B cell (primary cell): ENCODE measurements at regions not wholly inside any gene's neighbourhood (a gene's known extent, or its start where the extent isn't known, plus 50 kb on each side); places are given as distances from the start of the nearest gene placed in this dataset.

Experiments
- ATAC-seq: fragments of 200-7000 bp; cut with Tn5 transposase; one replicate; pipeline ENCODE4 v1.10.0; 2021; ENCODE audit warnings: low read depth, mild to moderate bottlenecking, moderate number of reproducible peaks, moderate library complexity
- CTCF ChIA-PET: fragments of 350-600 bp; sonication (Branson Sonifier 250); formaldehyde crosslinking; loops from one replicate; lab custom pipeline; 2021; ENCODE audit warnings: antibody characterized with exemption, inconsistent platforms; lab: Charles Lee
- POLR2A ChIA-PET: fragments of 350-600 bp; sonication (Branson Sonifier 250); formaldehyde crosslinking; loops from one replicate; lab custom pipeline; 2021; ENCODE audit warnings: antibody characterized with exemption; lab: Charles Lee
- DNase-seq: peaks from one replicate; pipeline ENCODE4 v3.0.0; 2013
- H2AFZ ChIP-seq: 2 replicates; pipeline ENCODE4 v1.6.1; 2012; ENCODE audit warnings: mild to moderate bottlenecking, low read depth, low read length; ENCODE audit not compliant: insufficient read depth, poor library complexity, severe bottlenecking
- H3K27ac ChIP-seq, 2 donors: 1 replicate in 1 of 2; 2 replicates in 1 of 2; pipeline ENCODE4 v1.5.1; 2012 to 2013; ENCODE audit warnings: low read length in 2 of 2, mild to moderate bottlenecking in 2 of 2, moderate library complexity in 1 of 2
- H3K27me3 ChIP-seq, 4 experiments: fragments of 200-600 bp in 1 of 4; sonication (generic) in 1 of 4; replicated peaks in 1 of 4; 1 replicate in 2 of 4; 2 replicates in 2 of 4; pipeline versions ENCODE4 v1.6.1 to v1.7.0; 2013 to 2016; ENCODE audit warnings: low read length in 3 of 4, mild to moderate bottlenecking in 2 of 4, mixed read lengths in 1 of 4, moderate library complexity in 1 of 4; ENCODE audit not compliant: insufficient read depth in 4 of 4, control insufficient read depth in 3 of 4; ENCODE audit errors: control extremely low read depth in 1 of 4
- H3K36me3 ChIP-seq, 2 experiments: replicated peaks in 1 of 2; 1 replicate in 1 of 2; 2 replicates in 1 of 2; pipeline versions ENCODE4 v1.6.1 to v1.7.1; 2013; ENCODE audit warnings: low read length in 1 of 2; ENCODE audit not compliant: insufficient read depth in 2 of 2, control insufficient read depth in 1 of 2; ENCODE audit errors: control extremely low read depth in 1 of 2, extremely low read depth in 1 of 2
- H3K4me1 ChIP-seq, 2 donors: fragments of 200-600 bp in 1 of 2; sonication (generic) in 1 of 2; 1 replicate in 1 of 2; 2 replicates in 1 of 2; pipeline versions ENCODE4 v1.5.1 to v1.6.1; 2013 to 2017; ENCODE audit warnings: low read length in 2 of 2; ENCODE audit not compliant: control insufficient read depth in 2 of 2, insufficient read depth in 2 of 2
- H3K4me2 ChIP-seq: replicated peaks from 2 replicates; pipeline ENCODE3; 2012; ENCODE audit warnings: mild to moderate bottlenecking, low read depth, low read length; ENCODE audit not compliant: poor library complexity, severe bottlenecking
- H3K4me3 ChIP-seq, 5 experiments: fragments of 200-600 bp in 1 of 5; sonication (generic) in 1 of 5; 1 replicate in 3 of 5; 2 replicates in 2 of 5; pipeline versions ENCODE4 v1.5.1 to v1.7.0; 2011 to 2016; ENCODE audit warnings: low read length in 4 of 5, mild to moderate bottlenecking in 4 of 5, low read depth in 2 of 5, control low read depth in 1 of 5, moderate library complexity in 1 of 5; ENCODE audit not compliant: insufficient read depth in 1 of 5; ENCODE audit errors: control extremely low read depth in 1 of 5, extremely low read depth in 1 of 5
- H3K79me2 ChIP-seq: fragments of 200-600 bp; sonication (generic); one replicate; pipeline ENCODE4 v1.6.0; 2016; ENCODE audit warnings: low read length; ENCODE audit not compliant: control insufficient read depth, insufficient read depth
- H3K9ac ChIP-seq: fragments of 200-600 bp; sonication (generic); 2 replicates; pipeline ENCODE4 v1.6.1; 2017; ENCODE audit warnings: mild to moderate bottlenecking, low read length, moderate library complexity
- H3K9me3 ChIP-seq, 3 donors: one replicate each; pipeline versions ENCODE4 v1.6.1 to v1.7.1; 2013; ENCODE audit warnings: low read length in 2 of 3; ENCODE audit not compliant: control insufficient read depth in 2 of 3, insufficient read depth in 1 of 3; ENCODE audit errors: control extremely low read depth in 1 of 3
- H4K20me1 ChIP-seq: 2 replicates; pipeline ENCODE4 v1.6.0; 2012; ENCODE audit warnings: mild to moderate bottlenecking, low read length; ENCODE audit not compliant: insufficient read depth, control insufficient read depth, poor library complexity, severe bottlenecking
- H3K27ac Mint-ChIP-seq: one replicate; pipeline ENCODE4 v1.8.0; 2021; ENCODE audit warnings: mixed read lengths
- H3K27me3 Mint-ChIP-seq: one replicate; pipeline ENCODE4 v1.8.0; 2021; ENCODE audit warnings: mixed read lengths
- H3K4me1 Mint-ChIP-seq: one replicate; pipeline ENCODE4 v1.8.0; 2021; ENCODE audit warnings: mixed read lengths
- H3K4me3 Mint-ChIP-seq: one replicate; pipeline ENCODE4 v1.8.0; 2021; ENCODE audit warnings: mixed read lengths
- H3K9me3 Mint-ChIP-seq: one replicate; pipeline ENCODE4 v1.8.0; 2022; ENCODE audit warnings: mixed read lengths; ENCODE audit not compliant: insufficient read depth
- EZH2 ChIP-seq: IDR thresholded peaks from 2 replicates; pipeline ENCODE4 v1.6.1; 2012; ENCODE audit warnings: borderline replicate concordance, low read depth, mild to moderate bottlenecking, moderate library complexity, low read length; ENCODE audit not compliant: insufficient read depth, poor library complexity, severe bottlenecking
- WGBS: methylation state at CpG from one replicate; pipeline ENCODE4 v1.1.5; 2013; ENCODE audit warnings: missing lambda C conversion rate; ENCODE audit not compliant: insufficient coverage; 5-methylcytosine and 5-hydroxymethylcytosine counted together
- intact Hi-C: fragments of 100-400 bp; cut with micrococcal nuclease; formaldehyde crosslinking; loops from one replicate; pipeline ENCODE4 v1.10.0; 2022
- TF ChIP-seq, protein P1 (sequence below): fragments of 200-600 bp; IDR thresholded peaks from one replicate; pipeline ENCODE4 v1.8.0; 2022; ENCODE audit warnings: antibody characterized with exemption, mild to moderate bottlenecking

DNA sequence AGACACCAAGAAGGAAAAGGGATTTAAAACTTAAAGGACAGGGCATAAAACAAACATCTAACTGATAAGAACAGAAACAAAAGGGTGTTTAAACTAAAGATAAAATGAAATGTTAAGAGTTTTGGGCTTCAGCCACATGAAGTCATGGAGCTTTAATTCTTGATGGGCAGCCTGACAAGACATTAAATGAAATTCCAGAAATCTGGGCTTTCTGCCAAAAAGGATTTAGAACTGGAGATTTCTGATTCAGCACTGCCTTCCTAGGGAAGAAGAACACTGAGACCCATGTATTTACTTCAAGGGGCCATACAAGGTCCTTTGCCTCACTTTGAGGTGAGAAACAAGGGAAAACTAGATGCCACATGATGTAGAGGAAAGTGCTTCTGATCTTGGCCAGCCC lies 355.9 kb upstream of the RAG2 start:
- Histone ChIP-seq H3K4me2 (no peak overlapping the region), H3K4me1 (no peaks in the 10 kb centered on the region), H3K79me2 (no peaks in the 10 kb centered on the region), H3K27ac (no peak overlapping the region), H3K27me3 (no peaks in the 10 kb centered on the region), H3K9ac (no peak overlapping the region), H2AFZ (no peak overlapping the region), H3K36me3 (no peaks in the 10 kb centered on the region), H3K9me3 (peaks cover 0 to 10% (median 3%) of the 10 kb centered on the region in 3 donors), H4K20me1 (no peaks in the 10 kb centered on the region), H3K4me3 (no peak overlapping the region)
- ATAC-seq (no peak), DNase-seq (no peak)
- no peaks in the 10 kb centered on the region for H3K4me1 Mint-ChIP-seq
- intact Hi-C loops, result no loop called here
- POLR2A ChIA-PET, result no interaction called here
- H3K9me3 Mint-ChIP-seq, result peaks cover 2% of the 10 kb centered on the region
- H3K27ac Mint-ChIP-seq, result no peak overlapping the region
- CTCF ChIA-PET, result no interaction called here
- no peaks in the 10 kb centered on the region for H3K27me3 Mint-ChIP-seq
- no peak overlapping the region for H3K4me3 Mint-ChIP-seq
- no peak for TF ChIP-seq EZH2
- TF ChIP-seq, protein P1, sequence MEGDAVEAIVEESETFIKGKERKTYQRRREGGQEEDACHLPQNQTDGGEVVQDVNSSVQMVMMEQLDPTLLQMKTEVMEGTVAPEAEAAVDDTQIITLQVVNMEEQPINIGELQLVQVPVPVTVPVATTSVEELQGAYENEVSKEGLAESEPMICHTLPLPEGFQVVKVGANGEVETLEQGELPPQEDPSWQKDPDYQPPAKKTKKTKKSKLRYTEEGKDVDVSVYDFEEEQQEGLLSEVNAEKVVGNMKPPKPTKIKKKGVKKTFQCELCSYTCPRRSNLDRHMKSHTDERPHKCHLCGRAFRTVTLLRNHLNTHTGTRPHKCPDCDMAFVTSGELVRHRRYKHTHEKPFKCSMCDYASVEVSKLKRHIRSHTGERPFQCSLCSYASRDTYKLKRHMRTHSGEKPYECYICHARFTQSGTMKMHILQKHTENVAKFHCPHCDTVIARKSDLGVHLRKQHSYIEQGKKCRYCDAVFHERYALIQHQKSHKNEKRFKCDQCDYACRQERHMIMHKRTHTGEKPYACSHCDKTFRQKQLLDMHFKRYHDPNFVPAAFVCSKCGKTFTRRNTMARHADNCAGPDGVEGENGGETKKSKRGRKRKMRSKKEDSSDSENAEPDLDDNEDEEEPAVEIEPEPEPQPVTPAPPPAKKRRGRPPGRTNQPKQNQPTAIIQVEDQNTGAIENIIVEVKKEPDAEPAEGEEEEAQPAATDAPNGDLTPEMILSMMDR, result no peak

DNA sequence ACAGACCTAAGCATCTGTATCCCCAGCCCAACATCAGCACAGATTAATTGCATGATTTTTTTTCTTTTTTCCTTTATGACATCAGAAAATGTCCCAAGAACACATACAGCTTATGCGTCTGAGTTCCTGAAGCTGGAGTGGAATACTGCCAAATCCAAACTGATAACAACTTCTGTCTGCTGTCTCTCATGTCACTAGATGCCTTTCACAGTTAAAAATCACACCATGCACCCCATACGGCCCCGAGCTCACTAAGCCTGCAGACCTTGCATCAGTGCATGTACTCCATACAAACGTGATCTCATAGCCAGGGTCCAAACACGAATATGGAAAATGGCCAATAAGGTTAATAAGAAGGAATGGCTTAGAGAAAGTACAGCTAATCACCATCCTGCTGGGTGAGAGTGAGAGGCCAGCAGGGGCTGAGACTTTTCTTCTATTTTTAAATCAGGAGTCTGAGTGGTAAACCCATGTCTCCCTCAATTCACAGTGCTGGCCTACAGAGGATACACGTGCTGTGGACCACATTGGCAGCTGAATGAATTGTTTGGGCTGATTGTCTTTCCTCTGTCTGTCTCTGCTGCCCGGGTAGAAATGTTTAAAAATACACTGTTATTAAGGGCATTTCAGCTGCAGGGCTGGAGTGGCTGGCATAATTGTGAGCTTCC lies 350.6 kb upstream of the RAG2 start:
- intact Hi-C loops, result no loop called here
- no peaks in the 10 kb centered on the region for H3K27me3 ChIP-seq
- H3K4me3 ChIP-seq, result no peak overlapping the region
- peaks cover 2% of the 10 kb centered on the region for H3K9me3 Mint-ChIP-seq
- DNase-seq (no peak), ATAC-seq (no peak)
- no peak overlapping the region for H2AFZ ChIP-seq
- no peak overlapping the region for H3K27ac Mint-ChIP-seq
- H3K27me3 Mint-ChIP-seq, result no peaks in the 10 kb centered on the region
- no peak overlapping the region for H3K4me3 Mint-ChIP-seq
- H3K9ac ChIP-seq, result no peak overlapping the region
- H3K4me1 ChIP-seq, result no peaks in the 10 kb centered on the region
- 74% methylated on average over 6 of the region's 7 CpGs for WGBS
- no peak overlapping the region for H3K27ac ChIP-seq
- POLR2A ChIA-PET, result no interaction called here
- H3K9me3 ChIP-seq, result no peaks in the 10 kb centered on the region
- no peaks in the 10 kb centered on the region for H3K36me3 ChIP-seq
- no peak overlapping the region for H3K4me2 ChIP-seq
- H3K4me1 Mint-ChIP-seq, result no peaks in the 10 kb centered on the region
- no peaks in the 10 kb centered on the region for H3K79me2 ChIP-seq
- CTCF ChIA-PET, result no interaction called here
- H4K20me1 ChIP-seq, result no peaks in the 10 kb centered on the region
- TF ChIP-seq EZH2, result no peak
- TF ChIP-seq, protein P1, result no peak
